CD1c-positive myeloid dendritic cell (primary cell): ENCODE measurements at regions not wholly inside any gene's neighbourhood (a gene's known extent, or its start where the extent isn't known, plus 50 kb on each side); places are given as distances from the start of the nearest gene placed in this dataset.

Experiments
- DNase-seq: peaks from one replicate; pipeline ENCODE4 v3.0.0-alpha.2; 2016; ENCODE audit errors: extremely low spot score

DNA sequence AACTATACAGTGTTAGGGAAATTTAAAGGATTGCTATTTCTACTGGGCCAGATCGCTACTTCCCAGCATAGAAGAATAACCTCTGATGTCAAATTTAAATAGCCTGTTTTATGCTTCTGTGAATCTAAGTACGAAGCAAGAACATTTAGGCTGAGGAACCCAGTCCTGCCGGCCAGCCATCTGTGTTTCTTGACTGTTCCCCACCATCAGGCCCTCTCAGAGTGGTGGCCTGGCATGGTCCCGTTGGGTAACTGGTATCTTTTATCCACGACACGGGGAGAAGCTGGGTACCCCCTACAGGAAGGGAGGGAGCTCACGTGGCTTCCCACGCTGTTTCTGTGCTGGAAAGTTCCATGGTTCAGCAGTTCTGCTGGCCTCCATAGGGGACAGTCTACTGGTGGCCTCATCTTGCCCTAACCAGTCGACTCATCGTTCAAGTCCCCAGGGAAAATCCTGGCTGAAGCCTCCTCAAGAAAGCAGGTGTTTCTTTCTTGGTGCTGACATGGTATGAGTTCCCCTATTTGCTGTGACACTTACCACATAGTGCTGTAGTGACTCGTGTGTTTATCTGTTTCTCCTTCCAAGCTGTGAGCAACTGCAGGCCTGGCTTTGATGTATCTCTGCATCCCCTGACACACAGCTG lies 201.7 kb upstream of the NLRP1 start:
- DNase-seq: no peak

DNA sequence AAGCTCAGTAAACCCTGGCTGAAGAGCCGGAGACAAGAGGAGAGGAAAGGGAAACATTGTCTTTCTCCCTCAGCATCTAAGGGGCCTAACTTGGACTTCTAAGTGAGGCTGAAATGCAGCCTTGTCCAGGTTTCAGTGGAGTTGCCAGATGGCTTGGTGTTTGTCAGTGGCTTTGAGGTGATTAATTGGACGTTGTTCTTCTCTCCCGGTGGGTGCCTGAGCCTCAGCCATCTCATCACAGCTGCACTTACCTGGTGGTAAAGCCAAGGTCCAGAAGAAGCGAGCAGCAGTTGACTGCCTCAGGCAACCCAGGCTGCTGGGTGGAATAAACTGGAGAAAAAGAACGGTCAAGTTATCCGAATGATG lies 202.2 kb upstream of the NLRP1 start:
- DNase-seq: no peak

DNA sequence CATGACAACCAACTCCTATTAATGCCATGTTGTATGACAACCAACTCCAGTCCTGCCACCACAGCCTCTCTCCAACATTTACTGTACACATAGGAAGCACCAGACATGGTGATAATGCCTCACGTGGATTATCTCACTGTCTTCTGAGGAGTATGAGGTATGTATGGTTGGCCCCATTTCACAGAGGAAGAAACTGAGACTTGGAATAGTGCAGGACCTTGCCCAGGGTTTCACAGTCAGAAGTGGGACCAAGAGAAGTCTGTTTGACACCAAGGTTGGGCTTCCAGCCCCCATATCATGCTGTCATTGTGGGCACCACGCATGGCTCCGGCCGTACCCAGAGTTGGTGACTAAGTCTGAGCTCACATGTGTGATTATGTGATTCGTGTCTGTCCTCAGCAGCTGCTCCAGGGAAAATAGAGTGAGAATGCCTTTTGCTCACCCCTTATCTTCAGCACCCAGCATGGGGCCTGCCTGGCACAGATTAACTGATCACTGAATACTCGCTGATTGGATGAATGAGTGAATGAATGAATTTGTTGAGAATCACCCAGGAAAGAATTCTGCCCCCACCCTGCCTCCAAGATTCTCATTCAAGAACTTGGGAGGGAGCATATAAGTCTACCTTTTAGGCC lies 204.1 kb upstream of the NLRP1 start:
- no peak for DNase-seq

DNA sequence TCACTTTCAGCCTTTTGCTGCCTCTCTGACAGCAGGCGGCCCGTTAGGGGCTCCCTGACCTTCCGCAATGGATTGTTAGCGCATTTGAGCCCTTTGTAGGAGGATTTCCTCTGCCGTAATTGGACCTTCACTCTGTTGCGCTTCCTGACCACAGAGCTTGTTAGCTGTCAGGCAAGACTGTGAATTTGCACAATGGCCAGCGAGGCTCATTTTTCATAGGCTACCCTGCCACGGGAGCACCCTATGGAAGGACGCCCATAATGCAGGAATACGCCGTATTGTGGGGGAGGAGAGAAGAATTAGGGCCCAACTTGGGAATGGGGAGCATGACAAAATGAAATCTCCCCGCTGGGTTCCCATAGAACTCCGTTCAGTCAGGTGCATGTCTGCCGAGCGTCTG lies 205.2 kb upstream of the NLRP1 start:
- no peak for DNase-seq

DNA sequence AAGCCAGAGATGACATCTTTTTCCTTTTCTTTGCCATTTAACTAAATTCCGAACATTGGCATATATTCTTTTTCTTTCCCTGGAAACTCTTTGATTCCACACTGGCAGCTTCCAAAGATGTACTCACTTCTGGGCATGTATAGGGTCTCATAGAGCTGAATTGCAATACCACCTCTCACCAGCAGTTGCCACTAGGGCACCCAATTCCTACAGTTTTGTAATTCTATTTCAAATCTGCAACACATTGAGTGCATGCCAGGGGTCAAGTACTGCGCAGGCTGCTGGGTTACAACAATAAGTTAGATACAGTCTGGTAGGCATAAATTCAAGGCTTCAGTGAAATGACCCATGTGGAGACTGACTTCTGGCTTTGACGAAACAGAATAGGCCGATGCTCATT lies 208.8 kb upstream of the NLRP1 start:
- no peak for DNase-seq

DNA sequence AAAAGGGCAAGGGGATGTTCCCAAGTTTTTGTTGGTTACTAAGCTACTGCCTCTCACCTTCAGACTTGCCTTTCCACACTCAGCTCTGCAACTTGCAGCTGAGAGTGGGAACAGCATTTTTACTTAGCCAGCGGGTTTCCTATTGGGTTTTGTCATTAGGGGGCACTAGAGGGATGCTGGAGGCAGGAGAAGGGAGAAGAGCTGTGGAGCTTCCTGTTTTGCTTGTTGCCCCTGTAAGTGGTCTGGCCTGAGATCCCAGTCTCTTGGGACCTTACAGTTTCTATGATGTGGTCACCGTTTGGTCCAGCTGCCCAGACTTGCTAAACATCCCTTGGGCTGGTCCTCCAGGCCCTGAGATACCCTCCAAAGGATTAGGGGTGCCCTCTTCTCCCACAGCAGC lies 209.6 kb upstream of the NLRP1 start:
- no peak for DNase-seq

DNA sequence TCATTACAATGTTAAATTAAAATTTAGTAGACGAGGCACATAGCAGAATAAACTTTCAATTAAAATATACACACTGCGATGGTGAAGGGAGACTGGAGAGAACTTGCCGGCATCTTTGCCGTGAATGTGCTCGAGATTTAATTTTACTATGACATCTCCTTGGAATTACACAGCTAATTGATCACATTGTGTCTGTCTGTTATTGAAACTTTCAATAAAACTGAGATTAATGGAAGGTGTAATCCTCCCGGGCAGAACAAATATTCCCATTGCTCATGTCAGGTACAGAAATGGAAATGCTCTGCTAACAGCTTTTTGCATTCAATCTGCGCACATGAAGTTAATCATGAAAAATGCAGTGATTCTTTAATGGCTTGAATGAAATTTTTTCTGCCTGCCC lies 210.1 kb upstream of the NLRP1 start:
- no peak for DNase-seq

DNA sequence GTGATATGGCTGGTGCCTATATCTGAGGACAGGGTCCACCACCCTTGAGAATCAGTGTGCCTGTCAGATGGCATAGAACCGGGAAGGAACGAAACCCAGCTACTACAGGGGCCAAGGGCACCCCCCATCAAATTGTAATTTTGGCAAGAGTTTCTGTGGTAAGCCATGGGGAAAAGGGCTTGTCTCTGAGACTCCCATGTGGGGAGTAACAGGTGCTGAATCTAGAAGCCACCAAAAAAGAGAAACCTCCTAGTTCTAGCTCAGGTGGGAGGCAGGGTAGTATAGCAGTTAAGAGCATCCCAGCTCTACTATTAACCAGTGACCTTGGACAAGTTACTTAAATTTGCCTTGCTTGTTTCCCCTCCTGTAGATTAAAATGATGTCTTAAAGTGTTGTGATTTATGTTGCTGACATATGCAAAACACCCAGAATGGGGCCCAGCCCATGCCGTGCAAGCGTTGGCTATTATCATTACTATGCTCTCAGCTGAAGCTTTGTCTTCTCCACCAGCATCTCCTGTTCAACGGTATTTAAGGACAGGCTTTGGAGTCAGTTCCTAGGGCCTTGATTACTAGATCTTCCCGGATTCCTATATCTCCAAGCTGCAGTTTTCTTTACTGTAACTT lies 210.7 kb upstream of the NLRP1 start:
- DNase-seq: no peak

DNA sequence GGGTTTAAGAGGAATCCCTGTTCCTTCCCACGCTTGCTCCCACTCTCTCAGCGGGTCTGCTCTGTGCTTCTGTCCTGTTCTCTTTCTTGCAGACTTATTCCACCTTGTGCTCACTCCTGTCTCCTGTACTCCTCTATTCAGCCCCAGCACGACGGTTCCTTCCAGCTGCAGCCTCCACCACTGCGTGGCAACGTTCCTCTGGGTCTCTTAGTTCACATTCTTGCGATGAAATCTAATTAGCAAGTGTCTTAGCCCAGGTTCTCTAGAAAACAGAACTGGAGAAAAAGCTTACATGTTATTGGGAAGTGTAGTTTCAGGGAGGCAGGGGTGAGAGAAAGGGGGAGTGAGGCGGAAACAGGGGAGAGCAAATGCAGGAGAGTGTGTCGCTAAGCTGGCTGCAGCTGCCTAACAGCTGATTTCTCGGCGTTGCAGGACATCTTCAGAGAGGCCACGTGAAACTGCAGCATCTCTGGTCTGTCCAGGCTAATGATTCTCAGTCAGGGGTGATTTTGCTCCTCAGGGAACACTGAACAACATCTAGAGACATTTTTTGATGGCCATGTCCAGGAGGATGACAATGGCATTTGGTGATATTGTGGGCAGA lies 213.2 kb upstream of the NLRP1 start:
- DNase-seq: no peak

DNA sequence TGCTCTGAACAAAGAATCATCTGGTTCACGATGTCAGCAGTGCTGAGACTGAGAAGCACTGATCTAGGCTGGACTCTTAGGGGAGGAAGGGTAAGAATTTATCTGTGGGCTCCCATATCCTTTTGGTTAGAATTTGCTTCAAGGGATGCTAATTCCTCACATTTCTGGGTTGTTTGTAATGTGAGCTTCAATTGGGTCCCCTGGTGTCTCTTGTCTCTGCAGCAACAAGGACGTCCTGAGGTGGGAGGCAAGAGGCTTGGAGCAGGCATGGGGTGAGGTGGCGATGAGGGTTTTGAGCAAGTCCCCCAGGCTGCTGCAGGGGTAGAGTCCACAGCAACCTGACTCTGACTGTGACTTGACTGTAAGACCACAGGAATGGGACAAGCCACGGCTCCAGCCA lies 213.8 kb upstream of the NLRP1 start:
- DNase-seq: no peak

DNA sequence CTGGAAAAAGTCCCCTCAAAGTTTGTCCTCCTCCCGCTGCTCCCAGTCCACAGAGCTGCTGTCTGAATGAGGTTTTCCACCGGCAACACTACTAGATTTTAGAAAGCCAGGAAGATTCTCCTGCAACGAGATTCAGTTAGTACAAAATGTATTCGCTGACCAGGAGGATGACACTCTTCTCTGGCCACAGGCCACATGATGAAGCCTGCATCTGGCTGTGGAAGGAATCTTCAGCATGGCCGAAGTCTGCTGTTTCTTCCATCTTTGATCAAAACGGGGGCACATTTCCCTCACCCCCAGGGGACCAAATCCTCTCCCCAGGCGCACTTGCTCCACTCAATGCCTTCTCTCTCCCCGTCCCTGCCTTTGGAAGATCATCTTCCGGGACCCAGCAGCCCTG lies 215.8 kb upstream of the NLRP1 start:
- no peak for DNase-seq

DNA sequence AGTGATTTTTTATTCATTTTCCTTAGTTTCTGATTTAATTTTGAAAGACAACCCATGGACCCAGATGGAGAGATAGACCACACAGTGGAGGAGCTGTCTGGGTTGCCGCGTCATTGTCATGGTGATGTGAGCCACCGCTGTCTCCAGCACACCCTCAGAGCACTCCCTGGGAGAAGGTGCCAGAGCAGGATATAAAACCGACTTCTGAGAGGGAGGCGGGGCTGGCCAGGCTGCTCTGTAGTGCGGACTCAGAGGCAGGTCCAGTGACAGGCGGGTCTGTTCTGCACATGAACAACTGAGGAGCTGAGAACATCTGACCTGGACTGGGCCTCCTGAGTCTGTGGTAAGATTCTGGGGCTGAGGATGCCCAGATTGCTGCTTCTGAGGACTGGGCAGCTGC lies 216.3 kb upstream of the NLRP1 start:
- no peak for DNase-seq

DNA sequence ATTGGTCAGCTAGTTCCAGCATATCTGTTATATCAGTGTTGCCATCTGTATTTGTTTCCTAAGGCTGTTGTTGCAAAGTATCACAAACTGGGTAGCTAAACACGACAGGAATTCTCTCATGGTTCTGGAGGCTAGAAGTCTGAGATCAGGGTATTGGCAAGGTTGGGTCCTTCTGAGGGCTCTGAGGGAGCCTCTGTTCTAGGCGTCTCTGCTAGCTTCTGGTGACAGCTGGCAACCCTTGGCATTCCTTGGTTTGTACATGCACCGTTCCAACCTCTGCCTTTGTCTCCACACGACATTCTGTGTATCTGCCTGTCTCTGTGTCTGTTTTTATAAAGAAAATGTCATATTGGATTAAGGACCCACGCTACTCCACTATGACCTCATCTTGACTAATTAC lies 219.9 kb upstream of the NLRP1 start:
- no peak for DNase-seq

DNA sequence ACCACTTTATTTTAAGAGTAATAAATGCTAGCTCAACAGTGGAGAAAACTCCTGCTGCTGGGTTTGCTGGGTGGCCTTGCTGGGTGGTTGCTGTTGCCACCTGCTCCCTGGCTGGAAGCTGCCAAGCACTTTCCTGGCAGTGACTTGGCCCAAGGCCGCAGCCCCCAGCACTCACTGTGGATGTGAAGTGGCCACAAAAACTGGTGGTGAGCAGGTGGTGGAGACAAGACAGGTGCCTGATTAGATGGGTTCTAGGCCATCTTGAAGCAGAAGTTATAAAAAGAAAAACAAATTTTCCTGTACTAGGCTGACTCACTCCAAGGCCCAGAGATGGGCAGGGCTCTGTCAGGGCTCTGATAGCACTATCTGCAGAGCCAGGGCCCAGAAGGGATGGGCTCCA lies 224.7 kb upstream of the NLRP1 start:
- no peak for DNase-seq

DNA sequence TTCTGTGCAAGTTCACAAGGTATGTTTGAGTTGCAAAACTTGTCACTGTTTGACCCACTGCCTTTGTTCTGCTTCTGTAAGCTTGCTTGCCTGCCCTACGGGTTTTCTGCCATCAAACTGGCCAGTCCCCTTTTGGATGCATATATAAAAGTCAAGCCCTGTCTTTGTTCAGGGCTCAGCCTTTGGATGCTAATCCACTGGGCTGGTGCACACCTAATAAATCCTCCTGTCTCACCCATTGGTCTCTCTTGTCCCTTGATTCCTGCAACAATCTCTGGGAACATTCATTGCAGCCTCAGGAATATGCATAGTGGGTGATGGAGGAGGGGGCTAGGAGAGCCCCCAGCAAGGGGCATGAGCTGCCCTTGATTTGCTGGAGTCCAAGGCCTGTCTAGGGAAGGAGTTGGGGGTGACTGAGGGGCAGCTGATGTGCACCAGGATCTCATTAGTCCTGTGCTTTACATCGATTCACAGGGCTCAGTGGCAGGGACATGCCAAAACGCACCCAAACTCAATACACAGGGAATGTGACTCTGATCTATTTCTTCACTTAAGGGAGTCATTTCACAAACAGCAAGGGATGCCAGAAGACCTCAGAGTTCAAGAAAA lies 225.4 kb upstream of the NLRP1 start:
- no peak for DNase-seq

DNA sequence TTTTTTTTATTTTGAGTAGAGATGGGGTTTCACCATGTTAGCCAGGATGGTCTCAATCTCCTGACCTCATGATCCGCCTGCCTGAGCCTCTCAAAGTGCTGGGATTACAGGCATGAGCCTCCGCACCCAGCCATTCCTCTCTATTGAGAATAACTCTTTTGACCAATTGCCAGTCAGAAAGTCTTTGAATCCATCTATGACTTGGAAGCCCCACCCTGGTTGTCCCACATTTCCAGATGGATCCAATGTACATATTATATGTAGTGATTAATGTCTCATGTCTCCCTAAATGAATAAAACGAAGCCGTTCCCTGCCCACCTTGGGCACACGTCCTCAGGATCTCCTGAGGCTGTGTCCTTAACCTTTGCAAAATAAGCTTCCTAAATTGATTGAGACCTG lies 228.3 kb upstream of the NLRP1 start:
- DNase-seq: no peak

DNA sequence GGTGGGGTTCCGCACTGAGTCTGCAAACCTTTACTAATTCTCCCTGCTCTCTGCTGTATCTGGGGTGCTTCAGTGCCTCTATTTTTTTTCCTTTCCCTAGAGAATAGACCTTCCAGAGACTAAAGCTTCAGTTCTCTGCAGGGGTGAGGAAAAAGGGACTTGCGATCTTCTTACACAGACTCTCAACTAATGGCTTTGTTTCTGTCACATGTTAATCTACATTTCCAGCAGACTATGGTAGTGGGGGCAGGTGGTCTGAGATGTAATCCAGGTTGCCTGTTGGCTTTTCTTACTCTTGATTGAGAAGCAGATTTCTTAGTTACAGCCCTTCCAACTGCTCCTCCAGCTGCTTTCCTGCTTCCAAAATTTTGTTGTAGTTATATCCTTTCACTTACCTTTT lies 229.0 kb upstream of the NLRP1 start:
- DNase-seq: no peak

DNA sequence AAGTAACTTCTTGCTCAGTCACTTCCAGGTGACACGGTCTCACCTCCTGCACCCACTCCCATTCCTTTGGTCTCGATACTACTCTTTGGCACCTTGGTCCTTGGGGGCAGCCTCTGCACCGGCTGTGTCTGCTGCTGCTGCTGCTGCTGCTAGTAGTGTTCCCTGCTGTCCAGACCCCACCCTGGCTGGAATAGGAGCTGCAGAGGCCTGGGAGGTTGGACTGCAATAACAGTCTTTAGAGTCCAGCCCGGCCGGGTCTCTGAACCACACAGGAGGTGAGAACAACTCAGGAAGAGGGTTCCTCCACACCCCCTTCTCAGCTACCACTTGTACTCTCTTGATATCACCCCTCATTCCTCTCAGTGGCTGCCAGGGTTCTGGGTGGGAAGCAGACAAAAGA lies 231.1 kb upstream of the NLRP1 start:
- no peak for DNase-seq

DNA sequence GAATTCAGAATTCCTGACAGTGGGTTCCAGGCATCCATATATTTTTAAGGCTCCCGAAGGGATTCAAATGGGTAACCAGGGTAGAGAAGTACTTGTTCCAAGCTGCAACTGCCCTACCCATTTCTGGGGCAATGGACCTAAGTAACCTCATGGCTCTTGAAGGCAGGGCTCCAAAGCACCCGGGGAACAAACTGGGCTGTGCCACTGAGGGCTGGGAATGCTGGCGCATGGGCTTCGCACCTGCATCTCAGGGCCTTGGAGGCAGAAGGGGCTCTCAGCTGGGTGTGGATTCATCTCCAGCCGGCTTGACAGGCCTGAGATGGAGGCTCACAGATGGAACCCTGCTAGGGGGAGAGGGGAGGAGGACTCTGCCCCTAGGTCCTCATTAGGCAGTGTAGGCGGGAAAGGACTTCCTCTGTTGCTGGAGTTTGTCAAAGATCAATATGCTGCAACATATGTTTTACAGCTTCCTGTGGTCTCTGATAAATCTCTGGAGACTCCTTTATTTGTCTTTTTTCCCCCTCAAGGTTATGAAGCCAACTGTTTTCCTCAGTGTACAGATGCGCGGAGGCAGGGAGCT lies 232.3 kb upstream of the NLRP1 start:
- no peak for DNase-seq

DNA sequence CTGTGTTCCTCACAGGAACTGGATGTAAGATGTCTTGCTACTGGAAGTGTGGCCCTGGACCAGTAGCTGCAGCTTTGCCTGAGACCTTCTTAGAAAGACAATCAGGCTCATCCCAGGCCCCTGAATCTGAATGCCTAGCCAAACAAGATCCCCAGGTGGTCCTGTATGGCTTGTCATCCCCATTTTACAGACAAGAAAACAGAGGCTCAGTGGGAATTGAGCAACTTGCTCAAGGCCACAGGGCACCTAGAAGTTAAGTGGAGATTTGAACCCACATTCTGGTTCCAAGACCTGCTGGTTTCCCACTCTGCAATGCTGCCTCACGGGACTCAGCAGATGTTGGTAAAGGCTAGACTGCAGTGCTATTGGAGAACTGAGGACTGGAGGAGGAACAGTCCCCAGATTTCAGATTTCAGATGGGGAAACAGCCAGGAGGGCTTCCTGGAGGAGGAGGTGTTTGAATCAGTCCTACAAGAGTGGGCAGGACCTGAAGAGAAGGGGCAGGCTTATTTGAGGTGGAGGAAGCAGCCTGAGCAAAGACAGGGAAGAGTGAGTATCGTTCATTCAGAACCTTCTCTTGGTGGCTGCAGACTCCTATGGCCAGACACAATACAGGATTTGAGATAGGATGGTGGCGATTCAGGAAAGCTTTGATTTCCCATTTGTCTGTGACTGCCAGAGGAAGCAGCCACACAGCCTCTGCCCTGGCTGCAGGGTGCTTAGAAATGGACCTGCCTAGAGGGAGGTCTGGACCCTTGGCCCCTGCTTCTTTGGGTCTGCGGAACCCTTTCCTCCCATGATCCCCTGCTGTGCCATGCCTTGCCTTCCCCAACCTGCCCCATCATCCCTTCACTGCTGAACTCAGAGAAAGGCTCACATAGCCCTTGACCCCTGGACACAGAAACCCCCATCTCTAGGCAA lies 233.4 kb upstream of the NLRP1 start:
- no peak for DNase-seq

DNA sequence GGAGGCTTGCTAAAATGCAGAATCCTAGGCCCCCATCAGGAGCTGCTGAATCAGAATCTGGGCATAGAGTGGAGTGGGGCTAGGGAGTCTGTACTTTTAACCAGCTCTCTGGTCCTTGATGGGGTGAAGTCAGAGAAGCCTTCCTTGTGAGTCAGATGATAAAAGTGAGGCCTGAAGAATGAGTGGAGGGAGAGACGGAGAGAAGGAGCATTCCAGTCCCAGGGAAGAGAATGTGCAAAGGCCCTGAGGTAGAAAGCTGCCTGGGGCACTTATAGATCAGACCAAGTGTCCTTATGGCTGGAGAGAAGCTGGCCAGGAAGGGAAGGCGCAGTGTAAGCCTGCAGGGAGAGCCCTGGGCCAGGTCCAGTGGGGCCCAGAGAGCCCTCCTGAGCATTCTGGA lies 235.1 kb upstream of the NLRP1 start:
- no peak for DNase-seq
